Astrocyte of the spinal cord (primary cell): ENCODE measurements at regions not wholly inside any gene's neighbourhood (a gene's known extent, or its start where the extent isn't known, plus 50 kb on each side); places are given as distances from the start of the nearest gene placed in this dataset.

Experiments used
- DNase-seq: peaks from one replicate; pipeline ENCODE4 v3.0.0; 2011; ENCODE audit warnings: low read depth, low spot score
- H3K4me3 ChIP-seq: 2 replicates; pipeline ENCODE4 v1.5.1; 2011; ENCODE audit warnings: low read depth, mild to moderate bottlenecking, low read length, moderate library complexity
- CTCF ChIP-seq: IDR thresholded peaks from 2 replicates; pipeline ENCODE4 v1.5.1; 2012; ENCODE audit warnings: low read depth, mild to moderate bottlenecking, low read length, inconsistent platforms
- in situ Hi-C: cut with HindIII; loops from 2 replicates; pipeline ENCODE4 v1.10.0; 2017; ENCODE audit warnings: low sequenced_read_pairs

- no peak for TF ChIP-seq CTCF
- no peak overlapping the region for H3K4me3 ChIP-seq
Measured at GRCh38 chr9:80875947-80876346, 813.4 kb downstream of the TLE1 start.

DNA sequence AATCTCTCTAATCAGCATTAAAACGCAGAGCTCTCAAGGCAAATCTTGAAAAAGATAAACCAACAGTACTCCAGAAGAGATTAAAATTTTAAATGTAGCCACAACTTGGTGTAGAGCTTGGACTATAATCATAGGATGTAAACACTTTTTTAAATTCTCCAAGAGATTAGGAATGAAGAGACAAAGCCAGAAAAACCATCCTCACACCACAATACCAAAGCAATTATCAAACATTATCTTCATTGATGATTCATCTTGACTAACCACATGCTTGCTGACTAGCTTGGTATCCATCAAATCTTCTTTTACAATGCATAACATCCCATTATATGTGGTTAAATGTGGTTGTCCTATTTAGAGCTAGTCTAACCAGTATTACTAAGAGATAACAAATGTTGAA, 815.1 kb downstream of the TLE1 start:
- peak; percentile 72 for DNase-seq
- H3K4me3 ChIP-seq, result no peak overlapping the region
- in situ Hi-C loops, result no loop called here
- no peak for TF ChIP-seq CTCF

More at GRCh38 chr9:80875947-80876346, 813.4 kb downstream of the TLE1 start:
- DNase-seq, result no peak
- in situ Hi-C loops, result no loop called here

- TF ChIP-seq CTCF, result no peak
- H3K4me3 ChIP-seq, result no peak overlapping the region
- in situ Hi-C loops, result no loop called here
- no peak for DNase-seq
Measured at GRCh38 chr9:80873861-80874260, 815.5 kb downstream of the TLE1 start.

- TF ChIP-seq CTCF, result no peak
- H3K4me3 ChIP-seq, result no peak overlapping the region
Measured at GRCh38 chr9:80871596-80871995, 817.8 kb downstream of the TLE1 start.

DNA sequence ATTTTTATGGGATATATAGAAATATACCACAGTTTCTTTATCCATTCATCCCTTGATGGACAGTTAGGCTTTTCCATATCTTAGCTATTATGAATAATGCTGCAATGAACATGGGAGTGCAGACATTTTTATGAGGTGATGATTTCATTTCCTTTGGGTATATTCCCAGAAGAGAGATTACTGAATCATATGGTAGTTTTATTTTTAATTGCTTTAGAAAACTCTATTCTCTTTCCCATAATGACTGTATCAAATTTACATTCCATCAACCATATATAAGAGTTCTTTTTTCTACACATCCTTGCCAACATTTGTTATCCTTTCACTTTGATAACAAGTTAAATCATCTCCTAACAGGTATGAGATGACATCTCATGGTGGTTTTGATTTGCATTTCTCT, 821.6 kb downstream of the TLE1 start:
- in situ Hi-C loops, result no loop called here
- DNase-seq, result no peak

More at GRCh38 chr9:80871596-80871995, 817.8 kb downstream of the TLE1 start:
- DNase-seq, result no peak
- in situ Hi-C loops, result no loop called here

DNA sequence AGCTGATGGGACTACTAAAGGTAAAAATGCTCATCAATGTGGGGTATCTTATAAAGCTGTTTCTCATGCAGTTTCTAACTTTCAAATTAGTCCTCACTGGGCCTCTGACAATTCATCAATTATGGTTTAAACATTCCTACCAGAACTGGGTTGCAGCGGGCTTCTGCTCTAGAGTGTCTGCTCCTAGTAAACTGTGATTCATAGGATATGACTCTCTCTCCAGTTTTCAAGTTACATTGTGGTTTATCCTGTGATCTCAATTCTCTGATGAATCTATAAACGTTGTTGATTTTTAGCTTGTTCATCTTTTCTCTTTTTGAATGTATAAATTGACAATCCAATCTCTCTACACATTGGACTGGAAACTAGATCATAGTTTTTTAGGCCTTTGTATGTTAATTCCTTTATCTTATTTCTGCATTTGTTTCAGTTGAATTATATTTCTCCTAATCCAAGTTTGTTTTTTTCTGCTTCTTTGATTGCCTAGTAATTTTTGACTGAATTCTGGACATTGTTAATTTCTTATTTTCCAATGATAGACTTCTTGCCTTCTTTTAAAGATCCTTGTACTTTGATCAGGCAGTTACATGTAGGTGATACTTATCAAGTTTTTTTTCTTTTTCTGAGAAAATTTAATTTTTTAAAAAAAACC, 822.6 kb downstream of the TLE1 start:
- DNase-seq, result peak; percentile 29
- TF ChIP-seq CTCF, result no peak
- in situ Hi-C loops, result no loop called here
- H3K4me3 ChIP-seq, result no peak overlapping the region

More for the DNA sequence above, 821.6 kb downstream of the TLE1 start:
- no peak overlapping the region for H3K4me3 ChIP-seq
- TF ChIP-seq CTCF, result no peak
